Smooth muscle cell (in vitro differentiated cells): ENCODE measurements at regions not wholly inside any gene's neighbourhood (a gene's known extent, or its start where the extent isn't known, plus 50 kb on each side); places are given as distances from the start of the nearest gene placed in this dataset.

Experiments used
- DNase-seq: peaks from one replicate; lab custom pipeline; 2025; ENCODE audit not compliant: unreplicated experiment; lab: John Stamatoyannopoulos, UW
- H2AFZ ChIP-seq: fragments of 200-600 bp; sonication (generic); 2 replicates; pipeline ENCODE4 v1.6.0; 2016; ENCODE audit warnings: antibody characterized with exemption, low read depth, mild to moderate bottlenecking
- H3F3A ChIP-seq: fragments of 200-600 bp; sonication (generic); 2 replicates; pipeline ENCODE4 v1.6.0; 2017; ENCODE audit warnings: antibody characterized with exemption, low read depth
- H3K27ac ChIP-seq: fragments of 200-600 bp; sonication (generic); 2 replicates; pipeline ENCODE4 v1.5.1; 2016; ENCODE audit warnings: low read depth, mild to moderate bottlenecking
- H3K27me3 ChIP-seq: fragments of 200-600 bp; sonication (generic); 2 replicates; pipeline ENCODE4 v1.6.1; 2016; ENCODE audit warnings: low read depth, mild to moderate bottlenecking
- H3K36me3 ChIP-seq: fragments of 200-600 bp; sonication (generic); 2 replicates; pipeline ENCODE4 v1.5.1; 2016; ENCODE audit warnings: low read depth
- H3K4me1 ChIP-seq: fragments of 200-600 bp; sonication (generic); 2 replicates; pipeline ENCODE4 v1.5.1; 2016; ENCODE audit warnings: low read depth
- H3K4me2 ChIP-seq: fragments of 200-600 bp; sonication (generic); 2 replicates; pipeline ENCODE4 v1.6.0; 2016; ENCODE audit warnings: mild to moderate bottlenecking
- H3K4me3 ChIP-seq: fragments of 200-600 bp; sonication (generic); 2 replicates; pipeline ENCODE4 v1.5.1; 2016; ENCODE audit warnings: mild to moderate bottlenecking
- H3K79me2 ChIP-seq: fragments of 200-600 bp; sonication (generic); 2 replicates; pipeline ENCODE4 v1.6.0; 2016; ENCODE audit warnings: low read depth, mild to moderate bottlenecking
- H3K9ac ChIP-seq: fragments of 200-600 bp; sonication (generic); 2 replicates; pipeline ENCODE4 v1.6.0; 2016; ENCODE audit warnings: low read depth
- H3K9me3 ChIP-seq: fragments of 200-600 bp; sonication (generic); replicated peaks from 2 replicates; pipeline ENCODE4 v1.5.1; 2016; ENCODE audit warnings: low read depth
- H4K20me1 ChIP-seq: fragments of 200-600 bp; sonication (generic); 2 replicates; pipeline ENCODE4 v1.6.0; 2016; ENCODE audit warnings: low read depth
- WGBS: methylation state at CpG from one replicate; pipeline ENCODE4 v1.1.7; 2016; ENCODE audit warnings: low lambda C conversion rate; 5-methylcytosine and 5-hydroxymethylcytosine counted together
- TF ChIP-seq, protein P1 (sequence below): fragments of 200-600 bp; sonication (generic); IDR thresholded peaks from 2 replicates; pipeline ENCODE4 v1.5.1; 2017; ENCODE audit warnings: borderline replicate concordance, mild to moderate bottlenecking, antibody characterized with exemption; ENCODE audit not compliant: insufficient read depth, poor library complexity, severe bottlenecking

DNA sequence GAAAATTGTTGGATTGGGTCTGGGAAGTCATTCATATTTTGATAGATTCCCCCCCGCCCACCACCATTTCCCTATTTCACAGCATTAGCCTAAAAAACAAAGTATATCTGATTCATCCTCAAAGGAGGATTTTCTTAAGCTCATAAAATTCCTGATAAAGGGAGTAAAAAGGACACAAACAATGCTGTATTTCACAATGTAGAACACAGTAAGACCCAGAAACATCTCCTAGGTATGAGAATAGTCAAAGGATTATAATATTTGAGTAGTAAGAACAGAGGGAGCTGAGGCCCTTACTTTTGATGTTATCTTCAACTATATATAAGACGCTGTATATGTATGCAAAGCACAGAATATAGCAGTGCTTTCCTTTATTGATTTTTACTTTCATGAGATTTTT is 225.3 kb downstream of the TGFB2 start:
- Histone ChIP-seq H3K79me2 (no peaks in the 10 kb centered on the region), H4K20me1 (no peaks in the 10 kb centered on the region), H3F3A (no peaks in the 10 kb centered on the region), H3K27me3 (no peaks in the 10 kb centered on the region), H3K36me3 (no peaks in the 10 kb centered on the region), H3K4me2 (no peak overlapping the region), H2AFZ (no peak overlapping the region), H3K4me1 (no peaks in the 10 kb centered on the region), H3K4me3 (no peak overlapping the region), H3K9me3 (no peaks in the 10 kb centered on the region), H3K9ac (no peak overlapping the region), H3K27ac (no peak overlapping the region)
- 85% methylated on average over 2 of the region's 2 CpGs for WGBS
- TF ChIP-seq, protein P1, sequence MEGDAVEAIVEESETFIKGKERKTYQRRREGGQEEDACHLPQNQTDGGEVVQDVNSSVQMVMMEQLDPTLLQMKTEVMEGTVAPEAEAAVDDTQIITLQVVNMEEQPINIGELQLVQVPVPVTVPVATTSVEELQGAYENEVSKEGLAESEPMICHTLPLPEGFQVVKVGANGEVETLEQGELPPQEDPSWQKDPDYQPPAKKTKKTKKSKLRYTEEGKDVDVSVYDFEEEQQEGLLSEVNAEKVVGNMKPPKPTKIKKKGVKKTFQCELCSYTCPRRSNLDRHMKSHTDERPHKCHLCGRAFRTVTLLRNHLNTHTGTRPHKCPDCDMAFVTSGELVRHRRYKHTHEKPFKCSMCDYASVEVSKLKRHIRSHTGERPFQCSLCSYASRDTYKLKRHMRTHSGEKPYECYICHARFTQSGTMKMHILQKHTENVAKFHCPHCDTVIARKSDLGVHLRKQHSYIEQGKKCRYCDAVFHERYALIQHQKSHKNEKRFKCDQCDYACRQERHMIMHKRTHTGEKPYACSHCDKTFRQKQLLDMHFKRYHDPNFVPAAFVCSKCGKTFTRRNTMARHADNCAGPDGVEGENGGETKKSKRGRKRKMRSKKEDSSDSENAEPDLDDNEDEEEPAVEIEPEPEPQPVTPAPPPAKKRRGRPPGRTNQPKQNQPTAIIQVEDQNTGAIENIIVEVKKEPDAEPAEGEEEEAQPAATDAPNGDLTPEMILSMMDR = no peak
- DNase-seq = no peak

DNA sequence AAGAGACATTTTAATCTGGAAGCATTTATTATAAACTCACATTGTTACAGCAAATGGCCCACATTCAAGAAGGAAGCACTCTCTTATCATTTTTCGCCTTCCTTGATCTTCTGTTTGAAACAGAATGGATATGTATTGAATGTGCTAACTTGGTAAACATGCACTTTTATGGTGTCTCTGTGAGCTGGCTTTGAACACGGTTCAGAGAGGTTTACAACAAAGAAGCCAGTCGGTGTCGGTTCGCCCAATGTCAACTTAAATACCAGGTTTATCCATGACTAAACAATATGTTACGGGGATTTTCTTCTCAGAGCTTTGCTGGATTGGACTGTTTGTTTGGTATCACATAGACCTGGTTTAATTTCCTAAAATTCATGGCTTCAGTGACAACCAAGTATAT is 226.4 kb downstream of the TGFB2 start:
- no peak for DNase-seq
- Histone ChIP-seq H3K79me2 (no peaks in the 10 kb centered on the region), H3K9me3 (no peaks in the 10 kb centered on the region), H3K27me3 (no peaks in the 10 kb centered on the region), H3K4me1 (no peaks in the 10 kb centered on the region), H2AFZ (no peak overlapping the region), H3K4me2 (no peak overlapping the region), H3K4me3 (no peak overlapping the region), H4K20me1 (no peaks in the 10 kb centered on the region), H3K9ac (no peak overlapping the region), H3K27ac (no peak overlapping the region), H3F3A (no peaks in the 10 kb centered on the region), H3K36me3 (no peaks in the 10 kb centered on the region)
- WGBS = 94% methylated on average over 6 of the region's 6 CpGs
- TF ChIP-seq, protein P1 = no peak

DNA sequence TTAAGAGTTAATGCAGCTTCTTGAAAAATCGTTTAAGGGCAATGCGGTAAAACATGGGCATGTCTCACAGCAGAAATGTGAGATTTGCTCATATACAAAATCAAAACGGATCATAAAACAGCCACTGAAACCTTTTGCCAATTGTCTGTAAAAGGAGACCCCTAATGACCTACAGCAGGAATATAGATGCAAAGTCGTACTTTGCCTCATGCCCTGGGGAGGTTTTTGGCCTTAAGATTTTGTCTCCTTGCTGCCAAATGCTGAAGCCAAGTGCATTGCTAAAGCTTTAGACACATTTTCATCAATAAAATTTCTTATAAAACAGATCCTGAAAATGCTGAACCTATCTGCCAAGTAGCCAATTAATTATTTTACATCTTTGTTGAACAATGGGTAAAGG is 226.9 kb downstream of the TGFB2 start:
- TF ChIP-seq, protein P1 = no peak
- WGBS = 91% methylated on average over 4 of the region's 4 CpGs
- H3K27ac ChIP-seq = no peak overlapping the region
- no peak overlapping the region for H3K4me3 ChIP-seq
- no peaks in the 10 kb centered on the region for H3K36me3 ChIP-seq
- no peak overlapping the region for H3K9ac ChIP-seq
- DNase-seq = no peak
- H3K9me3 ChIP-seq = no peaks in the 10 kb centered on the region
- H3F3A ChIP-seq = no peaks in the 10 kb centered on the region
- no peaks in the 10 kb centered on the region for H3K27me3 ChIP-seq
- no peaks in the 10 kb centered on the region for H3K4me1 ChIP-seq
- no peak overlapping the region for H2AFZ ChIP-seq
- no peak overlapping the region for H3K4me2 ChIP-seq
- no peaks in the 10 kb centered on the region for H4K20me1 ChIP-seq
- H3K79me2 ChIP-seq = no peaks in the 10 kb centered on the region

DNA sequence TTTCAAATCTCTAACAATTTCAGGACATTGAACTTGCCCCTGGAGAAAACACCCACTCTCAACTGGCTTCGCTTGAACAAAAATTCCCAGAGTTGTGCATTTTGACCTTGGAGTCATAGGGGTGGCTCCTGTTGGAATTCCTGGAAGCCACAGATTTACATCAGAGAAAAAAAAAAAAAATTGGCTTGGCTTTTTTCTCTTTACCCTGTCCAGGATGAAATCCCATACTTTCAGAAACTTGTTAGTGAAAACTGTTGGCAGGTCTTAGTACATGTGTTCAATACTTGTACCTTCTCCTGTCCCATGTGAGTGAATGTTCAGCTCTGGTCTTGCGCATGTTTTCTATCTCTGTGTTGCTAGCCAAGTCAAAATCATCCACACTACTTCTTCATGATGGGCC is 228.8 kb downstream of the TGFB2 start:
- H3K9me3 ChIP-seq = no peaks in the 10 kb centered on the region
- H3K27me3 ChIP-seq = no peaks in the 10 kb centered on the region
- 82% methylated on average over 2 of the region's 2 CpGs for WGBS
- H3K4me3 ChIP-seq = no peak overlapping the region
- no peaks in the 10 kb centered on the region for H3K36me3 ChIP-seq
- no peak overlapping the region for H3K9ac ChIP-seq
- no peak for DNase-seq
- TF ChIP-seq, protein P1 = no peak
- no peaks in the 10 kb centered on the region for H4K20me1 ChIP-seq
- H3K79me2 ChIP-seq = no peaks in the 10 kb centered on the region
- H3K4me2 ChIP-seq = no peak overlapping the region
- H3F3A ChIP-seq = no peaks in the 10 kb centered on the region
- peak overlapping the region; percentile 54 for H2AFZ ChIP-seq
- H3K4me1 ChIP-seq = no peaks in the 10 kb centered on the region
- H3K27ac ChIP-seq = no peak overlapping the region
